Stimulated activated memory B cell treated with anti-CD40 and anti-IgM and Interleukin-4, amounts not matched to agents 10 μg/mL and 1 μg/mL and 100 μg/mL, for 72 hours (primary cell): ENCODE measurements at regions not wholly inside any gene's neighbourhood (a gene's known extent, or its start where the extent isn't known, plus 50 kb on each side); places are given as distances from the start of the nearest gene placed in this dataset.

Source experiments
- ATAC-seq: fragments of 150-1000 bp; cut with Tn5 transposase; 2 replicates; pipeline ENCODE4 v1.10.0; 2021
- H3K27ac Mint-ChIP-seq: one replicate; pipeline ENCODE4 v1.8.0; 2022; ENCODE audit warnings: mild to moderate bottlenecking, mixed read lengths
- H3K27me3 Mint-ChIP-seq: one replicate; pipeline ENCODE4 v1.8.0; 2022; ENCODE audit warnings: mixed read lengths
- H3K36me3 Mint-ChIP-seq: one replicate; pipeline ENCODE4 v1.8.0; 2022; ENCODE audit warnings: mixed read lengths
- H3K4me1 Mint-ChIP-seq: one replicate; pipeline ENCODE4 v1.8.0; 2022; ENCODE audit warnings: mixed read lengths
- H3K4me3 Mint-ChIP-seq: one replicate; pipeline ENCODE4 v1.8.0; 2022; ENCODE audit warnings: mild to moderate bottlenecking, moderate library complexity, mixed read lengths
- H3K9me3 Mint-ChIP-seq: one replicate; pipeline ENCODE4 v1.8.0; 2022; ENCODE audit warnings: mixed read lengths

DNA sequence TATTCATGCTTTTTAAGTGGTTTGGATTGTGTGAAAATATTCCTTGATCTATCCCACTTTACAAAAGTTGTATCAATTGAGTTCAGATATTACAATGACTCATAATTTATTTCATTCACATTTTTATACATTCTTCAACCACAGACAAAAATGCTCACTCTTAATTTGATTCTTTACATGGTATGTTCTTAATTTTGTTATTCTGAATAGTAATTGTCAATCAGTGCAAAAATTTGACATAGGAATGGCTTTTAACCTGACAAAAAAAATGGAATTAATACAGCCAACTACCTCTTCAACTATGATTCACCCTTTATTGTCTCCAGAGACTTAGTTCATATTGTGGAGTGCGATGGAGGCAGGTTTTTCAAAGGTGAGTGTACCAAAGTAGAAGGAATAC lies 1002.4 kb upstream of the ADGRL4 start:
- H3K4me1 Mint-ChIP-seq: no peaks in the 10 kb centered on the region
- no peak overlapping the region for H3K4me3 Mint-ChIP-seq
- no peaks in the 10 kb centered on the region for H3K36me3 Mint-ChIP-seq
- ATAC-seq: no peak
- peaks cover 2% of the 10 kb centered on the region for H3K9me3 Mint-ChIP-seq
- H3K27me3 Mint-ChIP-seq: no peaks in the 10 kb centered on the region
- H3K27ac Mint-ChIP-seq: no peak overlapping the region

DNA sequence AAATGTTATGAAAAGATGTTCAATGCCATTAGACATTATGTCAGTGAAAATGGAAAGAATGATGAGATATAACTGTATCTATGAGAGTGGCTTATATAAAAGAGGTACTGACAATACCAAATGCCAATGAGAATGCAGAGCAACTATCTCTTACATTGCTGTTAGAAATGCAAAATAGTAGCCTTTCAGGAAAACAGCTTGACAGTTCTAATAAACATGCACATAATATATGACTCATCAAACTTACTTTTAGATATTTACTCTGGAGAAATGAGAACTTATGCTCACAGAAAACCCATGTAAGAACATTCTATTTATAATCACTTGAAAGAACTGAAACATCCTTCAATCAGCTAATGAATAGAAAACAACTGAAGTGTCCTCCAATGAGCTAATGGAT lies 996.7 kb upstream of the ADGRL4 start:
- ATAC-seq: no peak
- no peaks in the 10 kb centered on the region for H3K4me1 Mint-ChIP-seq
- H3K4me3 Mint-ChIP-seq: no peak overlapping the region
- H3K9me3 Mint-ChIP-seq: peaks cover 3% of the 10 kb centered on the region
- no peaks in the 10 kb centered on the region for H3K36me3 Mint-ChIP-seq
- H3K27me3 Mint-ChIP-seq: no peaks in the 10 kb centered on the region
- no peak overlapping the region for H3K27ac Mint-ChIP-seq

DNA sequence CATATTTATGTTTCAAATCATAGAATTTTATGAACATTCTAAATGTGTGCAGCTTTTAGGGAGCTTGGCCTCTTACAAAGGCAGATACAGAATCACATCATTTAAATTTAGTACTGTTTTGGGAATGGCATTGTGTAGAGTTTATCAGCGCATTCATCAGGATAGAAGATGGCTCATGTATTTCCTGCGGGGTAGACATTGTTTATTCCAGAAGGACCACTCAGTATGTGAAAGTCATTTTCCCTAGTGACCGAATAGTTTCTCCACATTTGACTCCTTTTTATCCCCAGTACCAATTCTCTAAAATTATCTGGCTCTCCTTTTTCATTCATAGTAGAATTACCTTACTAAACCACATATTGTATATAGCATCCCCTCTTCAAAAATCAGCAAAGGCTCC lies 981.9 kb upstream of the ADGRL4 start:
- Mint-ChIP-seq H3K27ac (no peak overlapping the region), H3K4me1 (no peaks in the 10 kb centered on the region), H3K36me3 (no peaks in the 10 kb centered on the region), H3K4me3 (no peak overlapping the region), H3K27me3 (no peaks in the 10 kb centered on the region), H3K9me3 (no peaks in the 10 kb centered on the region)
- ATAC-seq: no peak

DNA sequence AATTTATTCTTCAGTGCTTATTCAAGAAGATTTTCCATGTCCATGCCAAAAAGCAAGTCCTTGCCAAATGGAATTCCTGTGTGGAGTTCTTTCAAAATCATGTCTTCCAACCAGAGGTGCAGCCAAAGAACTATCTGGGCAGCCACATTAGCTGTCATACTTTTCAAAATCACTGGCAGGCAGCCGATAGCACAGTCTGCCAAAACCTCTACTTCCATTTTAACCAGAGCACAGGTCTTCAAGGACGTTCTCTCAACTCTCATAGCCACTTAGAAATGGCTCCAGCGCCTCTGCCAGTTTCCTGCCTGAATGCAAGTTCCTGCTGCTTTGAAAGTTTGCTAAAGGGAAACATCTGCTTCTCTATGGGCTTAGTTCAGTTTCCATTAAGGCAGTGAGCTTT lies 975.7 kb upstream of the ADGRL4 start:
- H3K4me1 Mint-ChIP-seq: no peaks in the 10 kb centered on the region
- H3K36me3 Mint-ChIP-seq: no peaks in the 10 kb centered on the region
- H3K27ac Mint-ChIP-seq: no peak overlapping the region
- no peak overlapping the region for H3K4me3 Mint-ChIP-seq
- no peak for ATAC-seq
- no peaks in the 10 kb centered on the region for H3K27me3 Mint-ChIP-seq
- no peaks in the 10 kb centered on the region for H3K9me3 Mint-ChIP-seq

DNA sequence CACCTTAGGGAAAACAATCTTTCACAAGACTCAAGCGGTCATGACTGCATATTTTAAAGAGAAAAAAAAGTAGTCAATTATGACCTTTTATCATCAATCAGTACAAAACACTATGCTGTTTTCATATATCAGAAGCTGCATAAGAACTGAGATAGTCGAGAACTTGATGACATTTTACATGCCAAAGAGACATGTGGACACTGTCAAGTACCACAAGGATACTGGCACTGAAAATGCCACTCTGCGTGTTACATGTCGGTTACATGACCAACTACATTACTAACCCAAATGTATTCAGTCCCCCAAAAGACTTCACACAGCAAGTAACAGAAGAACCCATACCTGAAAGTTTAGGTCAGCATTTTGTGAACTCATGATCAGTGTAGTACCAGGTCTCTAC lies 975.0 kb upstream of the ADGRL4 start:
- Mint-ChIP-seq H3K9me3 (no peaks in the 10 kb centered on the region), H3K4me1 (no peaks in the 10 kb centered on the region), H3K27me3 (no peaks in the 10 kb centered on the region), H3K4me3 (no peak overlapping the region), H3K27ac (no peak overlapping the region), H3K36me3 (no peaks in the 10 kb centered on the region)
- no peak for ATAC-seq

DNA sequence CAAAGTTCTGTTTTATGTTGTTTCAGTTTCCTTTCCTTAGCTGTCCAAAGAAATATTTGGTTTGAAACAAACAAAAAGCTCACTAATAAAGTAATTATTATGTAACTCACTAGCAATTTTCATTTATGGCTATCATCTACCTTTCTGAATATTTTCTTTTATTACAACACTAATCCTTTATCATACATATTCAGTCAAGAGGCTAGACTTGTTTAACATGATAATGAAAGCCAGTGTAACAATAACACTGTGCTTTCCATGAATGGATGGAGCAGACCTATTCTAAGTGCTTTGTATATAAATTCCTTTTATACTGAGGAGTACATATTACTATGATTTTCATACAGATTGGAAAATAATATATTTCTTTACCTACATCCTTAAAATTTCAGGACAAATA lies 972.8 kb upstream of the ADGRL4 start:
- Mint-ChIP-seq H3K4me1 (no peaks in the 10 kb centered on the region), H3K36me3 (no peaks in the 10 kb centered on the region), H3K4me3 (no peak overlapping the region), H3K27me3 (no peaks in the 10 kb centered on the region), H3K9me3 (no peaks in the 10 kb centered on the region), H3K27ac (no peak overlapping the region)
- ATAC-seq: no peak

DNA sequence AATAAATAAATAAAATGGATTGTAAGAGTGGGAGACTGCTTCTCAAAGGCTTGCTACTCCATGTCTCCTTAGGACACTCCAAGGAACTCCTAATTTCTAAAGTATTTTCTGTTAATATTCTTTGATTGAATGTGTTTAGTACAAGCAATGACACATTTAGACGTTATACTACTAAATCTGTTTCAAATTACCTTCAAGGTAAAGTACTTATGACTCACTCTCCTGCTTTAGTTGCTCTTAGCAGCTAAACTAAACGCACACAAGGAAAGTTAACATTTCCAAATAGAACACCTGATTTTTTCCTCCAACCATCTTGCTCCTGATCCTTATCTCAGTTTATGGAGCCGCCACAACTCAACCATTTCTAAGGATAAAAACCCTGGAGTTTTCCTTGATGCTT lies 969.8 kb upstream of the ADGRL4 start:
- Mint-ChIP-seq H3K4me1 (no peaks in the 10 kb centered on the region), H3K36me3 (no peaks in the 10 kb centered on the region), H3K9me3 (no peaks in the 10 kb centered on the region), H3K27ac (no peak overlapping the region), H3K4me3 (no peak overlapping the region), H3K27me3 (no peaks in the 10 kb centered on the region)
- ATAC-seq: no peak

DNA sequence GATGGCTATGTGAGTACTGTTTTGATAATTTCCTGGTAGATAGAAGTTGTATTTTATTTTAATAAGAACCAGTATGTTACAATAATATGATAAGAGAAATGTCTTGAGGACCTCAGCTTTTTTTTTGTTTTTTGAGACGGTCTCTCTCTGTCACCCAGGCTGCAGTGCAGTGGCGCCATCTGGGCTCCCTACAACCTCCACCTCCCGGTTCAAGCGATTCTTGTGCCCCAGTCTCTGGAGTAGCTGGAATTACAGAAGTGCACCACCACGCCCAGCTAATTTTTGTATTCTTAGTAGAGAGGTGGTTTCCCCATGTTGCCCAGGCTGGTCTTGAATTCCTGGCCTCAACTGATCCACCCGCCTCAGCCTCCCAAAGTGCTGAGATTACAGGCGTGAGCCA lies 968.1 kb upstream of the ADGRL4 start:
- Mint-ChIP-seq H3K9me3 (no peaks in the 10 kb centered on the region), H3K4me3 (no peak overlapping the region), H3K4me1 (no peaks in the 10 kb centered on the region), H3K27ac (no peak overlapping the region), H3K27me3 (no peaks in the 10 kb centered on the region), H3K36me3 (no peaks in the 10 kb centered on the region)
- ATAC-seq: no peak

DNA sequence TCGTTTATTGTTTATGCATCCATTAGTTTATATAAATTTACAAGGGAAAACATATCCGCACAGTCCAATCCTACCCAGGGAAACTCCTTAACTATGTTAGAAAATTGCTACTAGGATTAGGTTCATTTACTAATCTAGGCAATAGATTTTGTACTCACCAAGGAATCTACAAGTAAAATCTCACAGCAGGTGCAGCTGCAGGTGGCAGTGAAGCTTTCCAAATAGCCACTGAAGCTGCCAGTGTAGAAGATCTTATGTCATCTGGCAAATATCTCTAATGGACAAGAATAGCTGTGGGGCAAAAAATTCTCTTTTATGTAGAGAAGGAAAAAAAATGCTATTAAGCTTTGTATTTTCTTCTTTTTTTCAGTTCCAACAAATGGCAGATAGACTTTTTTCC lies 963.4 kb upstream of the ADGRL4 start:
- H3K4me1 Mint-ChIP-seq: no peaks in the 10 kb centered on the region
- ATAC-seq: no peak

DNA sequence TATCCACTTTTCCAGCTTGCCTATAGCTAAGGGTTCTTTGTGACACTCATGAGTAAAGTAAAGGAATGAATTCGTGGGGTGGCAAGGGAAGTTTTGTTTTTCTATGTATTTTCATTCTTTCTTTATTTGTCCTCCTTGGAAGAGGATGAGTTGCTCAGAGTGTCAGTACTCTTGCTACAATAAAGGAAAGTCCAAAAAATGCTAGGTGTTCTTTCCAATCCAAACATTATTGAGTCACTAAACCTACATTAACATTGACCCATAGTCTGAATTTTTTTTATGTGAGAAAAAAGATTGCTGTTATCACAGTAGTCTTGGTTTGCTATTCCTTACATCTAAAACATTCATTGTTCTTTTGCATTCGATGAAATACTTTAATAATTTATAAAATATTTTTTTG lies 959.9 kb upstream of the ADGRL4 start:
- no peak for ATAC-seq
- Mint-ChIP-seq H3K36me3 (no peaks in the 10 kb centered on the region), H3K27ac (no peak overlapping the region), H3K27me3 (no peaks in the 10 kb centered on the region), H3K4me1 (no peaks in the 10 kb centered on the region), H3K4me3 (no peak overlapping the region), H3K9me3 (peaks cover 8% of the 10 kb centered on the region)

More for the DNA sequence above, 963.4 kb upstream of the ADGRL4 start:
- Mint-ChIP-seq H3K36me3 (no peaks in the 10 kb centered on the region), H3K9me3 (peaks cover 5% of the 10 kb centered on the region), H3K4me3 (no peak overlapping the region), H3K27me3 (no peaks in the 10 kb centered on the region), H3K27ac (no peak overlapping the region)

DNA sequence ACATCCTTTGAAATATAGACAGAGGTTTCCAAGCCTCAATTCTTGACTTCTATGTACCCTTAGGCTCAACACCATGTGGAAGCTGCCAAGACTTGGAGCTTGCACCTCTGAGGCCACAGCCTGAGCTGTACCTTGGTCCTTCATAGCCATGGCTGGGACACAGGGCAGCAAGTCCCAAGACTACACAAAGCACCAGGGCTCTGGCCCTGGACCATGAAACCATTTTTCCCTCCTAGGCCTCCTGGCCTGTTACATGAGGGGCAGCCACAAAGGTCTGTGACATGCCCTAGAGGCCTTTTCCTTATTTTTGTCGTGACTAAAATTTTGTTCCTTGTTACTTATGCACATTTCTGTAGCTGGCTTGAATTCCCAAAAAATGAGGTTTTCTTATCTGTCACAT lies 953.1 kb upstream of the ADGRL4 start:
- Mint-ChIP-seq H3K4me3 (no peak overlapping the region), H3K4me1 (no peaks in the 10 kb centered on the region), H3K27ac (no peak overlapping the region), H3K36me3 (no peaks in the 10 kb centered on the region), H3K27me3 (no peaks in the 10 kb centered on the region), H3K9me3 (peaks cover 14% of the 10 kb centered on the region)
- no peak for ATAC-seq

DNA sequence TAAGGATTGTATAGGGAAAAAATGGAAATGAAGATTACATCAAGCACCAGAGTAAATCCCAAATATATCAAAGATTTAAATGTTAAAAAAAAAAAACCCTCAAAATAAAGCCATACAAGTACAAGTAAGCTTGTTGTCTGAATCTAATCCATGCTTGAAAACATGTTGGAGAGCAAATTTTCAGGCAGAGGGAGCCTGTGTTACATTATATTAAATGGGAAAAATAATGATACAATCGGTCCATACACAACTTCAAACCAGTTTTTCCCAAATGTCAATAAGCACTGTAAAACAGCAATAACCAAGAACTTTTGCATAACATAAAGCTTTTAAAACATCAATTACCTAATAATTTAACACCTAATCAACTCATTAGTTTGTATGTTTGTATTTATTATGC lies 949.4 kb upstream of the ADGRL4 start:
- no peak for ATAC-seq
- H3K4me3 Mint-ChIP-seq: no peak overlapping the region

DNA sequence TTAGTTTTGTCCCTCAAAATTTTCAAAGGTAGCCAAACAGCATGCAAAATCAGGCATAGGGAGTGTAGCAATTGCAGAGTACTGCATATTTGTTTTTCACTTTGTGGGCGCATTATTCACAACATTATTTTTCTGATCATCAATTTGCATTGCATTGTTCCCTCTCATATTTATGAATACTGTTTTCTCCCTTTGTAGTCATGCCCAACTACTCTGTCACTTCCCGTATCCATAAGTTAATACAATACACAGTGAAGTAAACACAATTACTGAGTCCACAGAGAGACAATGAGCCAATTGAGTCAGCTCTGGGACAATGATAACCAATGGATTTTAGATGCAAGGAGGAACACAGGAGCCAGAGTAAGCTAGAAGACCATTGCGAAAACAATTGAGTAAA lies 944.0 kb upstream of the ADGRL4 start:
- ATAC-seq: no peak
- H3K4me3 Mint-ChIP-seq: no peak overlapping the region
- H3K27me3 Mint-ChIP-seq: no peaks in the 10 kb centered on the region
- H3K9me3 Mint-ChIP-seq: peaks cover 10% of the 10 kb centered on the region
- H3K4me1 Mint-ChIP-seq: no peaks in the 10 kb centered on the region
- no peaks in the 10 kb centered on the region for H3K36me3 Mint-ChIP-seq
- no peak overlapping the region for H3K27ac Mint-ChIP-seq

More for the DNA sequence above, 949.4 kb upstream of the ADGRL4 start:
- H3K27me3 Mint-ChIP-seq: no peaks in the 10 kb centered on the region
- H3K36me3 Mint-ChIP-seq: no peaks in the 10 kb centered on the region
- no peak overlapping the region for H3K27ac Mint-ChIP-seq
- H3K9me3 Mint-ChIP-seq: peaks cover 20% of the 10 kb centered on the region
- no peaks in the 10 kb centered on the region for H3K4me1 Mint-ChIP-seq

DNA sequence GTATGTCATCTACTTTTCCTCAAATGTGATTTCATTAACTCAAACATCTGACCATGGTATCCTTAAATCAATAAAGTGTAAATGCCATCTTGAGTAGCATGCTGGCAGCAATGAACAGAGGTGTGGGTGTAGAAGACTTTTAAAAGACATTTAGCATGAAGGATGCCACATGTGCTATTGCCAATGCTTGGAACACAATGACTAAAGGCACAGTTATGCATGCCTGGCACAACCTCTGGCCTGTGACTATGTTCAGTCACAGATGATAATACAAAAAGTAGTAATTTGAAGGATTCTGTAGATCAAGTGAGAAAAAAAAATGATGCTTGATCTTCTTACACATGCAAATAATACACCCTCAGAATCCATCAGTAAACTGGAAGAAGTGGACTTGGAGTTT lies 938.9 kb upstream of the ADGRL4 start:
- Mint-ChIP-seq H3K27me3 (no peaks in the 10 kb centered on the region), H3K9me3 (no peaks in the 10 kb centered on the region)
- ATAC-seq: no peak

DNA sequence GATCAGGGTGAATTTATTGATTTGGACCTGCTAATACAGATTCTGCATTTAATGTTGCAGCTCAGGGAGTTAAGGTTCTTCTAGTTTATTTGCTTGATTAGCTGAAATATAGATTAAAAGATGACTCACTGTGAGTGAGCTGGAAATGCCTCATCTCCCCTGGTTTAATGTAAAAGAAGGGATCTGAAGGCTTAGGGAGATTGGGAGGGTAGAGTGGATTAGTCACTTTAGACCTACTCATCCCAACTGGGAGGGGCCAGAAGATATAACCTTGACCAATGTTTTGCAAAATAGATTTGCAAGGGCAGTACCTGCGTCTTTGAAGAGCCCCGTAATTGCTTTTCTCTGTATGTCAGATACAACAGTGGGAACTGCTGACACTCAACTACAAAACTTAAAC lies 922.8 kb upstream of the ADGRL4 start:
- H3K36me3 Mint-ChIP-seq: peaks cover 4% of the 10 kb centered on the region
- H3K9me3 Mint-ChIP-seq: peaks cover 10% of the 10 kb centered on the region
- no peak overlapping the region for H3K27ac Mint-ChIP-seq
- no peak for ATAC-seq
- no peaks in the 10 kb centered on the region for H3K4me1 Mint-ChIP-seq
- no peaks in the 10 kb centered on the region for H3K27me3 Mint-ChIP-seq
- no peak overlapping the region for H3K4me3 Mint-ChIP-seq

More for the DNA sequence above, 938.9 kb upstream of the ADGRL4 start:
- Mint-ChIP-seq H3K4me3 (no peak overlapping the region), H3K36me3 (no peaks in the 10 kb centered on the region), H3K27ac (no peak overlapping the region), H3K4me1 (no peaks in the 10 kb centered on the region)

DNA sequence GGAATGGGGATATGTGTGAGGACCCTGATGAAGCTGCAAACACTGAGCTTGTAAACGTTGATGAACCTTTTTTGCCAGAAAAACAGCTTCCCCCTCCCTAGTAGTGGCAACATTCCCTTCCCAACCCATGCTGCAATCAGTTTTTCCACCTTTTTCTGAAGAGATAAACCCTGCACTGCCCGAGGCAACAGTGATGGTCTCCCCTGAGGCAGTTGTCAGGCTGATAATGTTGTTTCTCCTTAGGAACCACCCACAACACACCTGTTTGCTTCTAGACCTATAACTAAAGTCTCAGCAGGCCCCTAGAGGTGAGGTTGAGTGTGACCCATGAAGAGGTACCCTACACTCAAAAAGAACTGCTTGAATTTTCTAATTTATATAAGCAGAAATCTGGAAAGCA lies 922.4 kb upstream of the ADGRL4 start:
- Mint-ChIP-seq H3K36me3 (peaks cover 5% of the 10 kb centered on the region), H3K27me3 (no peaks in the 10 kb centered on the region), H3K4me1 (no peaks in the 10 kb centered on the region), H3K4me3 (no peak overlapping the region), H3K27ac (no peak overlapping the region), H3K9me3 (peaks cover 10% of the 10 kb centered on the region)
- ATAC-seq: no peak

DNA sequence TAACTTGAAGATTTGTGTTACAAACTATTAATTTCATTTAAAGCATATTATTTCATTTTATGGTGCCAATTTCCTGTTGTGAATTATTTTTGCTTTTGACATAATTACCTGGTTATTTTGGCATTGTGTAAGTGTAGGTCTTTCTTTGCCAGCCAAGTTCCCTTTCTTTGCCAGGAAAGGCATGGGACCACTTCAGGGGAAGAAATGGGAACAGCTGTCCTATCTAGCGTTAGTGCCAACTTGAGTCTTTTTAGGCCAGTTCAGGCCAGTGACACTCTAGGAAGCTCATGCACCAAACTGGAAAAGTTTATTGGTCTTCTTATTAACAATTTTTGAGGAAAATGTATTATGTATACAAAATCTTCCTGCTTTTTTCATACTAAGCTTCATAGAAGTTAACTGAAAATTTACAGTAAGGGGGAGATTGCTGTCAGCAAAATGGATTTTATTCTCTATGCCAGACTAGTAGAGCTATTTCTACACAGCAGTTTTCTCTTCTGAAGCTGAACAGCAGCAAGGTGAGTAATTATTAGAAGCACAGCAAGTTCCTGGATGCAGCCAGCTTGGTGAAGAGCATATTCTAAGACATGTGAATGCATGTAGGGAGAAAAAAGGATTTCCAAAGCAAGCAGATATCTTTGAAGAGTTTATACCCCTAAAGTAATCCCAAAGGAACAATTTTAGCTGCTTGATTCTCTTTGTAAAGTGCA lies 914.6 kb upstream of the ADGRL4 start:
- Mint-ChIP-seq H3K4me1 (no peaks in the 10 kb centered on the region), H3K27ac (no peak overlapping the region), H3K27me3 (peaks cover 7% of the 10 kb centered on the region), H3K9me3 (peaks cover 16% of the 10 kb centered on the region), H3K36me3 (peaks cover 5% of the 10 kb centered on the region), H3K4me3 (no peak overlapping the region)
- ATAC-seq: no peak
